Mucosa of descending colon (tissue), 3 donors: ENCODE measurements at regions not wholly inside any gene's neighbourhood (a gene's known extent, or its start where the extent isn't known, plus 50 kb on each side); places are given as distances from the start of the nearest gene placed in this dataset.

Experiments
- ATAC-seq: fragments of 200-7000 bp; cut with Tn5 transposase; one replicate; pipeline ENCODE4 v1.9.1; 2020; ENCODE audit warnings: mild to moderate bottlenecking, moderate library complexity
- DNase-seq, 3 donors: peaks; one replicate each; pipeline ENCODE4 v3.0.0-alpha.2; 2020
- H3K36me3 ChIP-seq: fragments of 200-600 bp; one replicate; pipeline ENCODE4 v1.8.0; 2021; ENCODE audit warnings: low read depth, mild to moderate bottlenecking
- H3K4me1 ChIP-seq: fragments of 200-600 bp; one replicate; pipeline ENCODE4 v1.8.0; 2021; ENCODE audit warnings: low read depth, mild to moderate bottlenecking
- H3K4me3 ChIP-seq: fragments of 200-600 bp; one replicate; pipeline ENCODE4 v1.8.0; 2021; ENCODE audit warnings: mild to moderate bottlenecking
- H3K9me3 ChIP-seq: fragments of 200-600 bp; one replicate; pipeline ENCODE4 v1.8.0; 2021; ENCODE audit warnings: mild to moderate bottlenecking
- intact Hi-C, 2 donors: fragments of 100-400 bp; cut with DNase I in 1 of 2; cut with micrococcal nuclease in 1 of 2; formaldehyde crosslinking; loops; one replicate each; pipeline versions ENCODE4 v1.11.0 to v1.11.1; 2022; cut with DNase I, micrococcal nuclease
- TF ChIP-seq, protein P1 (sequence below): fragments of 200-600 bp; IDR thresholded peaks from one replicate; pipeline ENCODE4 v1.8.0; 2022; ENCODE audit warnings: antibody characterized with exemption, mild to moderate bottlenecking
- donor health status: DM: no; HTN: no; CAD: no; lungs with moderate emphysema.
- donor health status: DM: no; HTN: no; CAD: no.
- donor health status: DM: no; HTN: yes; CAD: no.

DNA sequence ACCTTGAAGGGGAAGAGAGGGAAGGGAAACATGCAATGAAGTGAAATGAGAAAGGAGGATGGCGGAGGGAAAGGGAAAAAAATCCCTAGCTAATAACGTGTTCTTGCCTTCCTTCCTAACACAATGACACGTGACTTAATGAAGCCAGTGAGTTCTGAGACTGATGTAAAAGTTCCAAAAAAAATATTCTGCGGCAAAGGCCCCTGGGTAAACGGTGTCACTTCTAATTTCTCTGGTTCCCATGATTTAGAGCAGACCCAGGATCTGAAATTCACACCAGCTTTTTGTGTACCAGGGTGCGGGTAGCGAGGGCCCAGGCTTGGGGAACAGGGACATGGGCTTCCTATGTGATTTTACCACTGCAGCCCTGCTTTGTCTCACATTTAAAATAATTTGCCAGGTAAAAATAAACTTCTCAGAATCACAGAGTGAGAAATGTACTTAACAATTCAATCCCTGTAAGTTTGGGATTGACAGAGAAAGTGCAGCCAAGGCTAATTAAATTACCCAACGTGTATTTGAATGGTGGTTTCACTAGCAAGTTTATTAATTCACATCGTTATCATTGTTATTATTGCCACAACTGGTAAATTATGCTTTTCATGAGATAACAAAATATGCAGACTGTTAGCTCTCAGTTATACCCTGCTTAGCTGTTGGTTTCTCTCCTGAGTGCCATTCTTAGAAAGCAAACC, 182.4 kb downstream of the SEM1 start:
- intact Hi-C loops, result no loop called here
- Histone ChIP-seq H3K4me1 (no peaks in the 10 kb centered on the region), H3K36me3 (no peaks in the 10 kb centered on the region), H3K9me3 (no peaks in the 10 kb centered on the region), H3K4me3 (no peak overlapping the region)
- ATAC-seq, result no peak
- DNase-seq, result no peak
- TF ChIP-seq, protein P1, sequence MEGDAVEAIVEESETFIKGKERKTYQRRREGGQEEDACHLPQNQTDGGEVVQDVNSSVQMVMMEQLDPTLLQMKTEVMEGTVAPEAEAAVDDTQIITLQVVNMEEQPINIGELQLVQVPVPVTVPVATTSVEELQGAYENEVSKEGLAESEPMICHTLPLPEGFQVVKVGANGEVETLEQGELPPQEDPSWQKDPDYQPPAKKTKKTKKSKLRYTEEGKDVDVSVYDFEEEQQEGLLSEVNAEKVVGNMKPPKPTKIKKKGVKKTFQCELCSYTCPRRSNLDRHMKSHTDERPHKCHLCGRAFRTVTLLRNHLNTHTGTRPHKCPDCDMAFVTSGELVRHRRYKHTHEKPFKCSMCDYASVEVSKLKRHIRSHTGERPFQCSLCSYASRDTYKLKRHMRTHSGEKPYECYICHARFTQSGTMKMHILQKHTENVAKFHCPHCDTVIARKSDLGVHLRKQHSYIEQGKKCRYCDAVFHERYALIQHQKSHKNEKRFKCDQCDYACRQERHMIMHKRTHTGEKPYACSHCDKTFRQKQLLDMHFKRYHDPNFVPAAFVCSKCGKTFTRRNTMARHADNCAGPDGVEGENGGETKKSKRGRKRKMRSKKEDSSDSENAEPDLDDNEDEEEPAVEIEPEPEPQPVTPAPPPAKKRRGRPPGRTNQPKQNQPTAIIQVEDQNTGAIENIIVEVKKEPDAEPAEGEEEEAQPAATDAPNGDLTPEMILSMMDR, result no peak

DNA sequence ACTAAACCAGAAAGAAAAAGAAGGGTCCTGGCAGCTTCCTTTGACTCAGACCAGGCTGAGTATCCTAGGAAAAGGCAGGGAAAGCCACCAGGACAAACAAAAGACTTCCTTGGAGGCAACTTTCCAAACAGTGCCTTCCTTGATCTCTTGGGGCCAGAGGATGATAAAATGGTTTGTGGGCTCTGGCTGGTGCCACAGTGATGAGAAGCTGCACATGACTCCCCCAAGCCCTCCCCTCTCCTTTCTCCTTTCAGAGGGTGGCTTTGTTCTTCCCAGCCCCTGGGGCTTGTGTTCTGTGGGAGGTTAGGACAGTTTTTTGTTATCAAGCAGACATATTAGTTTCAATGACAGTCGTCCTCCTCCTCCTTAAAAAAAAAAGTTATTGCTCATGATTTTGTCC, 183.2 kb downstream of the SEM1 start:
- no peaks in the 10 kb centered on the region for H3K4me1 ChIP-seq
- ATAC-seq, result no peak

DNA sequence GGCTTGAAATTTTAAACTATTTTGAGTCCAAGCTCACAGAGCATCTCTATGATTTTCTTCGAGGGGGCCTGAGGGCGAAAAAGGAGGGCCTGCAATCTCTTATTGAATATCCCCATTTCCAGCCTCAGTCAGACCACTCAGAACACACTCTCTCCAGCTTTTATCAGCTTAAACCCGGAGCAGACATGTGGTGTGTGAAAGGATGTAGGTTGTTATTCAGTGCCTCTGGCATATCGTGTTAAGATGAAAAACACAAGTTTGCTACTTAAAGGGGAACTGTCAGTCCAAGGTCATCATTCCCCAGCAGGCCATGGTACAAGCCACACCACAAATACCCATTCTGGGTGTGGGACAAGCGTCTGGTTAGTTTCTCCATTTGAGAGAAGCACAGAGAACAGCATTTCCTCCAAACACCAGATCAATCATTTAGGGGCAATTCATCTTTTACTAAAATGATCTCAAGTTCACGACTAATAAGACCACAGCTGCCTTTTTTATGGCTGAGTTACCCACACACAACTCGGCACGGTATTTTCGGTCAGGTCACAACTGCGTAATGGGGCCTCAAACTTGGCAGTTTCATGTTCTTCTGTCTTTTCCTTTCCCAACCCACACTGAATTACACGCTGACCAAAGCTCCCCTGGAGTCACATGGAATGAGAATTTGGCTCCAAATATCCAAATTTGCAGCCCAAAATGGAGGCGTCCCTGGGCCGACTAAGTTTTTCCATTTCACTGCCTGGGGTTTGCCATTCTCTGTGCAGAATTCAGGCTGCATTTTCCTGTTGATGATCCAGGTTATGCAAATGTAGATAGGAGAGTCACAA, 188.4 kb downstream of the SEM1 start:
- Histone ChIP-seq H3K36me3 (no peaks in the 10 kb centered on the region), H3K9me3 (no peaks in the 10 kb centered on the region), H3K4me3 (no peak overlapping the region), H3K4me1 (no peaks in the 10 kb centered on the region)
- ATAC-seq (no peak), DNase-seq (no peak)
- TF ChIP-seq, protein P1, result no peak
- intact Hi-C loops, result no loop called here

More for the DNA sequence above, 183.2 kb downstream of the SEM1 start:
- TF ChIP-seq, protein P1, result no peak
- H3K36me3 ChIP-seq, result no peaks in the 10 kb centered on the region
- no peak overlapping the region for H3K4me3 ChIP-seq
- no peak for DNase-seq
- no peaks in the 10 kb centered on the region for H3K9me3 ChIP-seq
- intact Hi-C loops, result no loop called here

DNA sequence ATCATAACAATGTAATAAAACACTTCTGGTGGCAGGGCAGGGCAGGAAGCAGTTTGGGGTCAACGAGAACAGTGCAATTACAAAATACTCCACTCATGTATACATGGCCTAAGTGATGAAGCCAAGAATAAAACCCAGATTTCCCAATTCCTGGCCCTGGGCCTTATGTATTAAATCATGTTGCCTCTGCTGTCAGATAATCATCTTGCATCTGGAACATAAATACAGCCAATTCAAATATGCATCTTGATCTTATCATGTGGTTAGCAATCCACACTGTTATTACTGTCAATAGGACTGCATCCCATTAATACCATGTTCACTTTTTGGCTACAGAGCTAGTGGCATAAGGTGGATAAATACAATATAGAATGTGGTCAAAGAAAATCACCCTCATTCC, 186.5 kb upstream of the SLC25A13 start:
- TF ChIP-seq, protein P1, result no peak
- no peak for ATAC-seq
- Histone ChIP-seq H3K4me3 (no peak overlapping the region), H3K9me3 (no peaks in the 10 kb centered on the region), H3K36me3 (no peaks in the 10 kb centered on the region), H3K4me1 (no peaks in the 10 kb centered on the region)
- intact Hi-C loops, result no loop called here
- DNase-seq, result no peak

DNA sequence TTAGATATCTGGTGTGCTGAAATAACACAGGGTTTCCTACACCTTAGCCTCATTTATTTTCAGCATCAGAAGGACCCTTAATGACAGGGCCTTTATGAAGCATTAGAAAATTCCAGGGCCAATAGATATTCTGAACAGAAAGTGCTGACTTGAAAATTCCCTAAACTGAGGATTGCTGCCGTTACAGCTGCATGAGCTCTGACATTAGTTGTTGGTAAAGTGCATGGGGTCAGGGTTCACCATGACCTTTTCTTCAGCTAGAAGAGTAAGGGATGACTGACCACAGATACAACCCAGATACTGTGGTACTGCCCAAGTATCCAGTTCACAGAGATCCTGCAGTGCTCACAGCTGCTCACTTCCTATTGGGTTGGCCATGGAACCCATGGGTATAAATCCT, 181.7 kb upstream of the SLC25A13 start:
- H3K4me3 ChIP-seq, result no peak overlapping the region
- DNase-seq (no peak), ATAC-seq (no peak)
- intact Hi-C loops, result no loop called here
- H3K36me3 ChIP-seq, result no peaks in the 10 kb centered on the region
- TF ChIP-seq, protein P1, result no peak
- H3K4me1 ChIP-seq, result no peaks in the 10 kb centered on the region
- H3K9me3 ChIP-seq, result no peaks in the 10 kb centered on the region
